Skeletal muscle tissue (tissue), 3 donors: ENCODE measurements at regions not wholly inside any gene's neighbourhood (a gene's known extent, or its start where the extent isn't known, plus 50 kb on each side); places are given as distances from the start of the nearest gene placed in this dataset.

ENCODE experiments used
- H3K27ac ChIP-seq: one replicate; pipeline ENCODE4 v1.7.0; 2013; ENCODE audit warnings: mild to moderate bottlenecking, low read depth, low read length, inconsistent platforms
- H3K27me3 ChIP-seq, 3 donors: one replicate each; pipeline ENCODE4 v1.7.0; 2013; ENCODE audit warnings: low read length in 3 of 3; ENCODE audit not compliant: control insufficient read depth in 3 of 3, insufficient read depth in 3 of 3
- H3K36me3 ChIP-seq, 3 donors: one replicate each; pipeline ENCODE4 v1.7.0; 2013; ENCODE audit warnings: low read length in 3 of 3; ENCODE audit not compliant: control insufficient read depth in 3 of 3, insufficient read depth in 3 of 3
- H3K4me1 ChIP-seq, 3 donors: one replicate each; pipeline ENCODE4 v1.7.0; 2013; ENCODE audit warnings: low read length in 3 of 3, mild to moderate bottlenecking in 3 of 3; ENCODE audit not compliant: control insufficient read depth in 3 of 3, insufficient read depth in 3 of 3
- H3K4me3 ChIP-seq, 3 donors: one replicate each; pipeline ENCODE4 v1.7.0; 2013; ENCODE audit warnings: low read length in 3 of 3
- H3K9ac ChIP-seq, 3 donors: one replicate each; pipeline ENCODE4 v1.7.0; 2013; ENCODE audit warnings: low read length in 3 of 3, mild to moderate bottlenecking in 3 of 3, moderate library complexity in 2 of 3, low read depth in 1 of 3
- H3K9me3 ChIP-seq, 3 donors: one replicate each; pipeline ENCODE4 v1.7.0; 2013; ENCODE audit warnings: low read length in 3 of 3; ENCODE audit not compliant: control insufficient read depth in 3 of 3
- donor health status: Osteomylitis.

DNA sequence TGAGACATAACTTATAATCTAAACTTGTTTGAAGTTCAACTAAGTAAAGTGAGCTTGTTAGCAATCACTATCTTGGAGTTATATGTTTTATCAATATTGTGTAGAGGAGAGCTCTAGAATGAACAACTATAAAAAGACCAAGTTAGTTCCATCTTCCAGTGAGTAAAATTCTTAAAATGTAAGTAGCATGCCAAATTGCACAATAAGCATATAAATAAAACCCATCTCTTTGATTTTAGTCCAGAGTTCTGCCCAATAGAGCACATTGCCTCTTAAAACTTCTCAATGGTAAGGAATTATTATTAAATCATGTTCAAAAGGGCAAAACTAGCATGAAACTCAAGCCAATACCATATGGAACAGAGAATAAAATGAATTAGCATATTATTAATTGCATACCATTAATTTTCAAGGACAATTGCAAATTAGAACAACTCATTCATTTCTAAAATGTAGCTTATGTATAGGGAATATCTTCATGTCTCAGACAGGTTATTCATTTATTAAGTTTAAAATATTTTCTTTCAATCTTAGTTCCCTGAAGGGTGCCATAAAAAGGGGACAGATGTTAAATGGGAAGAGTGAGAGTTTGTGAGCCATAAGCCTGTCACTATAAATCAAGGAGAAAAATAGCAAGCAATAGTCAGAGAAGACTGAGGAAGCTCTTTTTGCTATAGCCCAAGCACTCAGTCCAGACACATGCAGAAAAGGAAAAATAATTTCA is 507.6 kb downstream of the CENPC start:
- Histone ChIP-seq H3K36me3 (no peaks in the 10 kb centered on the region), H3K4me1 (no peaks in the 10 kb centered on the region), H3K27me3 (no peaks in the 10 kb centered on the region), H3K9me3 (no peaks in the 10 kb centered on the region), H3K27ac (no peak overlapping the region), H3K9ac (no peak overlapping the region), H3K4me3 (no peak overlapping the region)

DNA sequence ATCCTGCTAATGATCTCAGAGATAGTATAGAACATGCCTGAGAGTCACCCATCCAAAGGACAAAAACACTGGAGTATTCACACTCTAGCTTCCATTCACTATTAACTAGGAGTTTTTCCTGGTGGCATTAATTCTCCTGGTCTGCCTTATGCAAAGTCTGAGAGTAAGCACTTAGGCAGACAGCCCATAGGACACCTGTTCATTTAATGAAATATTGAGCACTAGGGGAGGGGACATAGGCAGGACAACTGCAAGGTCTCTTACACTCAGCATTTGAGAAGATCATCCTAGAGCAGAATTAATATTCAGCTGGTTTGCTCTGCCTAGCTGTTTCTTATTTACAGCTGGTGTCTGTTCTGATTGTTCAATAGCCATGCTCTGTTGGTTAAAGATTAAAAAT is 508.5 kb downstream of the CENPC start:
- no peaks in the 10 kb centered on the region for H3K4me1 ChIP-seq
- no peaks in the 10 kb centered on the region for H3K9me3 ChIP-seq
- no peaks in the 10 kb centered on the region for H3K36me3 ChIP-seq
- H3K9ac ChIP-seq = no peak overlapping the region
- H3K27me3 ChIP-seq = no peaks in the 10 kb centered on the region
- H3K4me3 ChIP-seq = no peak overlapping the region
- no peak overlapping the region for H3K27ac ChIP-seq

DNA sequence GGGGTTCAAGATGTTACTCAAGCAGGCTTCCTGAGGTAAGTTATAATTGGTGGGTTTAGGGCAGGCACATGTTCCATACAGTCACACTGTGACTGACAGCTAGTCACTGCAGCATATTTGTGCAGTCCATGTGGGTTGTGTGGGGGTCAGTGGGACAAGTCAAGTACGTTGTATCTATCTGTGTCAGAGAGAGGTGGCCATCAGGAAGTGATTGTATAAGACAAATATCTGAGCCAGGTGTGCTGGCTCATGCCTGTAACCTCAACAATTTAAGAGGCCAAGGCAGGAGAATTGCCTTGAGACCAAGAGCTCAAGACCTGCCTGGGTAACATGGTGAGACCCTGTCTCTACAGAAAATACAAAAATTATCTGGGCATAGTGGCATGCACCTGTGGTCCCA is 509.3 kb downstream of the CENPC start:
- H3K4me3 ChIP-seq = no peak overlapping the region
- no peaks in the 10 kb centered on the region for H3K9me3 ChIP-seq

DNA sequence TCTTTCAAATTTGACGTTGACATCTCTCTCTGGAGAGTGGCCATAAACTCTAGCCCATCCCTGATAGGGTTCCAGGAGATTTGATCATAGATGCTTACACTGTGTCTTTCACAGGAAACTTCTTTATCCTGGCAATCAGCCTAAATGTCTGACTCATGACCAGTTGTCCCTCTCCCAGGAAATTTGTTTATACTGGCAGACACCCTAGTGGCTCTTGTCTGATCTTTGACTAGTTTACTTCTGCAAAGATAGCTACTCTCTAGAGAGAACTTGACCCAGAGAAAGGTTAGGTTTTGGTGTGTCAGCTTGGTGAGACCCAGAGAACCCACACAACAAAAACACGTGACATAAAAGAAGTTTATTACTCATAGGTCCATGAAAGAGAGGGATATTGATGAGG is 509.8 kb downstream of the CENPC start:
- Histone ChIP-seq H3K27me3 (no peaks in the 10 kb centered on the region), H3K27ac (no peak overlapping the region), H3K4me1 (no peaks in the 10 kb centered on the region), H3K4me3 (no peak overlapping the region), H3K36me3 (no peaks in the 10 kb centered on the region), H3K9ac (no peak overlapping the region), H3K9me3 (no peaks in the 10 kb centered on the region)

More for the DNA sequence above, 509.3 kb downstream of the CENPC start:
- Histone ChIP-seq H3K4me1 (no peaks in the 10 kb centered on the region), H3K9ac (no peak overlapping the region), H3K36me3 (no peaks in the 10 kb centered on the region), H3K27me3 (no peaks in the 10 kb centered on the region), H3K27ac (no peak overlapping the region)

DNA sequence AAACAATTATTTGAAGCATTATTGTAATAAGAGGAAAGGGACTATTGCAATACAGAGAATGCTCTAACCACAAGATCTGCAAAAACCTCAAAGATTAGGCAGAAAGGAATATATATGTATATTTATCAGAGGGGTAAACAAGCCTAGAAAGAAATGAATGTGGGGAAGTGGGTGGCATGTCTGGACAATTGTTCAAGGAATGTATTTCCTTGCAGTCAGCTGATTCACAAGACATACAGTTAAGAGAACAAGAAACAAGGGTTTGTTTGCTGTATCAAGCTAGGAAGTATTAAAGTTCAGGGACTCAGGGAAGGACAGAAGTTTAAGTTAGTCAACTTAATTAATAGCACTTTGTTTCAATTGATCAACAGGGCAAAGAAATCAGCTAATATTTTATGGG is 514.7 kb downstream of the CENPC start:
- H3K36me3 ChIP-seq = no peaks in the 10 kb centered on the region
- H3K9ac ChIP-seq = no peak overlapping the region
- H3K4me3 ChIP-seq = no peak overlapping the region
- H3K9me3 ChIP-seq = no peaks in the 10 kb centered on the region
- no peaks in the 10 kb centered on the region for H3K27me3 ChIP-seq
- no peak overlapping the region for H3K27ac ChIP-seq
- H3K4me1 ChIP-seq = no peaks in the 10 kb centered on the region

DNA sequence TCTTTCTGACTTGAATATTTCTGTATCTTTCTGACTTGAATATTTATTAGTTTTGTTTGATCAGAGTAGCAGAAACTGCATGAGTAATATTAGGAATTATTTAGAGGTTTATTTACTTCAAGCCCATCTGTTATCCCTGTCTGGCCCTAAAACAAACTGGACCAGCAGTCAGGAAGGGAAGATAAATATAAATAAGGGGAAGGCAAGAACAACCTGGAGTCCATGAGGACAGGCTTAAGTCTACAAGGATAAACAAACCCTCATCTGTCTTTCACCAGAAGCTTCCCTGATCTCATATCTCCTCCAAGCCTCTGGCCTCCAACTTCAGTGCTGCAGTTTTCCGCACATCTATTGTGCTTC is 524.9 kb downstream of the CENPC start:
- Histone ChIP-seq H3K9me3 (no peaks in the 10 kb centered on the region), H3K4me3 (no peak overlapping the region), H3K36me3 (no peaks in the 10 kb centered on the region), H3K9ac (no peak overlapping the region), H3K27ac (no peak overlapping the region), H3K4me1 (no peaks in the 10 kb centered on the region), H3K27me3 (no peaks in the 10 kb centered on the region)

DNA sequence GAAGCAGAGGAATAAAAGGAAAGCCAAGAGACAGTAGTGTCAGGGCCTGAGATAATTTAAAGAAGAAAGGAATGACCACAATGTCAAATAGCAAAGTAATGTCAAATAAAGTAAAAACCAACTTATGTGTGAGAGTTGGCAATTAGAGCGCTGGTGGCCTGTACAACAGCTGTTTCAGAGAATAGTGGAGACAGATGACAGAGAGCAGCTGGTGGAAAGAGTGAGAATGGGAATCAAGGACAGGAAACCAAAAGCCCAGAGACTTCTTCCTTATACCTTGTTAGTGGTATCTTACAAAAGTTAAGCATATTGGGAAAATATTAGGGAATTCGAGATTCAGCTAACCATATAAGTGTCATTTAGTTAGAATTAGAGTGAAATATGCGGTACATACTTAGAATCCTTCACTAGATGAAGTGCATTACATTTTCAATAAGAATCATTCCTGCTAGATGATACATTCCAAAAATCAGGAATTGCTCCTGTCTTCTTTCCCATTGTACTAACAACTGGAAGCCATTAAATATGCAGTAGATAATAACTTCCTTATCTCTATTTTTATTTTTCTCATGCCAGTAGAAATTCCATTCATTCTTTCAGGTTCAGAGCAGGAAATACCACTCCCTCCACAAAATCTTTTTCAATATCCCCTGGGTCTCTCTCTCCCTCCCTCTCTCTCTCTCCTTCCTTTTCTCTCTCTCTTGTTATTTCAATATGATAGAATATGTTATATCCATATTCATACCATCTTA is 525.4 kb downstream of the CENPC start:
- H3K4me1 ChIP-seq = no peaks in the 10 kb centered on the region
- no peaks in the 10 kb centered on the region for H3K9me3 ChIP-seq
- no peak overlapping the region for H3K9ac ChIP-seq
- H3K27ac ChIP-seq = no peak overlapping the region
- no peaks in the 10 kb centered on the region for H3K36me3 ChIP-seq
- no peak overlapping the region for H3K4me3 ChIP-seq
- no peaks in the 10 kb centered on the region for H3K27me3 ChIP-seq

DNA sequence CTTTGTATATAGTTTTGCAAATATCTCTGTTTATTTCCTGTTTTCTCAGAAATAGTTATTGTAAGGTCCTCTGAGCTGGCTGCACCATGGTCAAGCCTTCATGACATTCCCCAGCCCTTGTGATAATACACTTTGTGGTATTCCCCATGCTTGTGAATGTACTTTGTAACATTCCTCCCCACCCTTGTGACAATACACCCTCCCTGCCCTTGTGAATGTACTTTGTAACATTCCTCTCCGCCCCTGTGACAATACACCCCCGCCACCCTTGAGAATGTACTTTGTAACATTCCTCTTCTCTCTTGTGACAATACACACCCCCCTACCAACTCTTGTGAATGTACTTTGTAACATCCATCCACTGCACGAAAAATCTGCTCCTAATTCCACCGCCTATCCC is 530.7 kb downstream of the CENPC start:
- Histone ChIP-seq H3K9me3 (no peaks in the 10 kb centered on the region), H3K4me3 (no peak overlapping the region), H3K9ac (no peak overlapping the region), H3K4me1 (no peaks in the 10 kb centered on the region), H3K27me3 (no peaks in the 10 kb centered on the region), H3K27ac (no peak overlapping the region), H3K36me3 (no peaks in the 10 kb centered on the region)

DNA sequence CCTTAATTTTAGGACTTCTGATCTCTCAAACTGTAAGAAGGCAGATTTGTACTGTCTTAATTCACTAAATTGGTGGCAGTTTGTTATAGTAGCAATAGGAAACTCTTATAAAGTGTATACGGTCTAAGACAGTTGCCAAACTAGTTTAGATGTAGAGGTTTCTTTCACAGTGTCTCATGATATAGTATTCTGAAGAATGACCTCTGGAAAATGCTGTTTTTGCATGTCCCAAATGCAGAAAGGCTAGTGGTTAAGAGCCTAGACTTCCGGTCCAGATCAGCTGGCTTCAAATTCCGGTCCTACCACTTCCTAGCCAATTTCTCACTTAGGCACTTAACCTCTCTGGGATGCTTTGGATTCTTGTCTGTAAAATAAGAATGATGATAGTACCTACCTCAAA is 538.5 kb downstream of the CENPC start:
- Histone ChIP-seq H3K9me3 (peaks cover 0 to 2% (median 0%) of the 10 kb centered on the region in 3 donors), H3K4me1 (no peaks in the 10 kb centered on the region), H3K27me3 (no peaks in the 10 kb centered on the region), H3K4me3 (no peak overlapping the region), H3K9ac (no peak overlapping the region), H3K36me3 (no peaks in the 10 kb centered on the region), H3K27ac (no peak overlapping the region)

DNA sequence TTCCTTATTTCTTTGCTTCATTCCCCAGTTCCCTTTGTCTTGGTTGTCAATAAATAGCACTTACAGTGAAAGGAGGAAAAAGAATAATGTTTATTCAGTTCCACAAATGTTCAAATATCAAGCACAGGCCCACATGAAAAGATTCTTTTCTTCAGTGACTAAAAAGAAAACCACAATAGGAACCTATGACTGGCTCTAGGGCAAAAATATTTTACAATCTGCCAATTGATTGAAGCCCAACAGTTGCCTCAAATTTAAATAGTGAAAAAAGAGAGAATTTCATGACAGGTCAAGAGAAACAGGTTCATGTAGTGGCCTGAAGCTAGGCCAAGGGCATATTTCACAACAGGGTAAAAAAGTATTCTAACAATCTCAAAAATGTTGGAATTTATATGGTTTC is 553.8 kb downstream of the CENPC start:
- no peak overlapping the region for H3K27ac ChIP-seq
- H3K4me3 ChIP-seq = no peak overlapping the region
- no peaks in the 10 kb centered on the region for H3K27me3 ChIP-seq

More for the DNA sequence above, 553.8 kb downstream of the CENPC start:
- no peak overlapping the region for H3K9ac ChIP-seq
- no peaks in the 10 kb centered on the region for H3K36me3 ChIP-seq
- no peaks in the 10 kb centered on the region for H3K4me1 ChIP-seq
- peaks cover 0 to 3% (median 0%) of the 10 kb centered on the region in 3 donors for H3K9me3 ChIP-seq
